ENCODE measurements at regions not wholly inside any gene's neighbourhood (a gene's known extent, or its start where the extent isn't known, plus 50 kb on each side); places are given as distances from the start of the nearest gene placed in this dataset.
"Not testable (repeated sequence)": the region's sequence is repeated elsewhere in the genome, so short reads cannot be mapped to it uniquely, and the experiment has no call there.

GRCh38 chr4:188448996-188449395 is 309.8 kb downstream of the TRIML1 start:
- TF ChIP-seq CTCF, POLR2A (IDR thresholded peaks at IDR 0.05): not testable (repeated sequence)
